Breast epithelium (tissue), 3 donors: ENCODE measurements at regions not wholly inside any gene's neighbourhood (a gene's known extent, or its start where the extent isn't known, plus 50 kb on each side); places are given as distances from the start of the nearest gene placed in this dataset.

ENCODE experiments used
- POLR2A ChIP-seq: fragments of 450-650 bp; IDR thresholded peaks from one replicate; pipeline ENCODE4 v1.6.1; 2016; ENCODE audit warnings: antibody characterized with exemption, mild to moderate bottlenecking, moderate library complexity
- TF ChIP-seq, protein P1 (sequence below), 3 donors: fragments of 450-650 bp; IDR thresholded peaks; one replicate each; pipeline ENCODE4 v1.5.1; 2016 to 2017; ENCODE audit warnings: antibody characterized with exemption in 3 of 3, mild to moderate bottlenecking in 3 of 3, moderate library complexity in 3 of 3

DNA sequence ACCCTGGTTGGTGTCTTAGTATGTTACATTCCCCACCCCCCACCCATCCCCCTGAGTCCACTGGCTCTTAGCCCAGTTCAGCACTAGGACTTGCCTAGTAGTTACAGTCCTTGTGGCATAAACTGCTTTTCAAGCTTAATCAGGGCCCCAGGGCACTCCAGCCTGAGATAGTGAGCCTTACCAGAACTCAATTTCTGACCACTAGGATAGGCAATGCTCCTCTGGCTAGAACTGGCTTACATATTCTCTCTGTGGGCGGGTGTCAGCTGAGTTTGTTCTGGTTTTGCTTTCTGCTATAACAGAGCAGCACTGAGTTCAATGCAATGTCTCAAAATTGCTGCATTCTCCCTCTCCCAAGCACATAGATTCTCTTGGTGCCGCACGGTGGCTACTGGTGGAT, 391.4 kb upstream of the DIPK2B start:
- TF ChIP-seq, protein P1, sequence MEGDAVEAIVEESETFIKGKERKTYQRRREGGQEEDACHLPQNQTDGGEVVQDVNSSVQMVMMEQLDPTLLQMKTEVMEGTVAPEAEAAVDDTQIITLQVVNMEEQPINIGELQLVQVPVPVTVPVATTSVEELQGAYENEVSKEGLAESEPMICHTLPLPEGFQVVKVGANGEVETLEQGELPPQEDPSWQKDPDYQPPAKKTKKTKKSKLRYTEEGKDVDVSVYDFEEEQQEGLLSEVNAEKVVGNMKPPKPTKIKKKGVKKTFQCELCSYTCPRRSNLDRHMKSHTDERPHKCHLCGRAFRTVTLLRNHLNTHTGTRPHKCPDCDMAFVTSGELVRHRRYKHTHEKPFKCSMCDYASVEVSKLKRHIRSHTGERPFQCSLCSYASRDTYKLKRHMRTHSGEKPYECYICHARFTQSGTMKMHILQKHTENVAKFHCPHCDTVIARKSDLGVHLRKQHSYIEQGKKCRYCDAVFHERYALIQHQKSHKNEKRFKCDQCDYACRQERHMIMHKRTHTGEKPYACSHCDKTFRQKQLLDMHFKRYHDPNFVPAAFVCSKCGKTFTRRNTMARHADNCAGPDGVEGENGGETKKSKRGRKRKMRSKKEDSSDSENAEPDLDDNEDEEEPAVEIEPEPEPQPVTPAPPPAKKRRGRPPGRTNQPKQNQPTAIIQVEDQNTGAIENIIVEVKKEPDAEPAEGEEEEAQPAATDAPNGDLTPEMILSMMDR (IDR thresholded peaks at IDR 0.05), result no peak
- TF ChIP-seq POLR2A, result no peak
